Fibroblast of pulmonary artery (primary cell): ENCODE measurements at regions not wholly inside any gene's neighbourhood (a gene's known extent, or its start where the extent isn't known, plus 50 kb on each side); places are given as distances from the start of the nearest gene placed in this dataset.

Experiments
- DNase-seq: peaks from one replicate; pipeline ENCODE4 v3.0.0-alpha.2; 2010; ENCODE audit warnings: low read depth
- H3K4me3 ChIP-seq: replicated peaks from 2 replicates; pipeline ENCODE4 v1.5.1; 2011; ENCODE audit warnings: low read depth, mild to moderate bottlenecking, control low read depth, low read length, moderate library complexity
- TF ChIP-seq, protein P1 (sequence below): IDR thresholded peaks from 2 replicates; pipeline ENCODE4 v1.5.1; 2011; ENCODE audit warnings: mild to moderate bottlenecking, control low read depth, low read length, inconsistent platforms; ENCODE audit errors: missing control alignments

GRCh38 chr3:20515834-20516233, 329.8 kb upstream of the SGO1 start:
- TF ChIP-seq, protein P1, sequence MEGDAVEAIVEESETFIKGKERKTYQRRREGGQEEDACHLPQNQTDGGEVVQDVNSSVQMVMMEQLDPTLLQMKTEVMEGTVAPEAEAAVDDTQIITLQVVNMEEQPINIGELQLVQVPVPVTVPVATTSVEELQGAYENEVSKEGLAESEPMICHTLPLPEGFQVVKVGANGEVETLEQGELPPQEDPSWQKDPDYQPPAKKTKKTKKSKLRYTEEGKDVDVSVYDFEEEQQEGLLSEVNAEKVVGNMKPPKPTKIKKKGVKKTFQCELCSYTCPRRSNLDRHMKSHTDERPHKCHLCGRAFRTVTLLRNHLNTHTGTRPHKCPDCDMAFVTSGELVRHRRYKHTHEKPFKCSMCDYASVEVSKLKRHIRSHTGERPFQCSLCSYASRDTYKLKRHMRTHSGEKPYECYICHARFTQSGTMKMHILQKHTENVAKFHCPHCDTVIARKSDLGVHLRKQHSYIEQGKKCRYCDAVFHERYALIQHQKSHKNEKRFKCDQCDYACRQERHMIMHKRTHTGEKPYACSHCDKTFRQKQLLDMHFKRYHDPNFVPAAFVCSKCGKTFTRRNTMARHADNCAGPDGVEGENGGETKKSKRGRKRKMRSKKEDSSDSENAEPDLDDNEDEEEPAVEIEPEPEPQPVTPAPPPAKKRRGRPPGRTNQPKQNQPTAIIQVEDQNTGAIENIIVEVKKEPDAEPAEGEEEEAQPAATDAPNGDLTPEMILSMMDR: no peak
- H3K4me3 ChIP-seq: no peak overlapping the region
- DNase-seq: no peak

DNA sequence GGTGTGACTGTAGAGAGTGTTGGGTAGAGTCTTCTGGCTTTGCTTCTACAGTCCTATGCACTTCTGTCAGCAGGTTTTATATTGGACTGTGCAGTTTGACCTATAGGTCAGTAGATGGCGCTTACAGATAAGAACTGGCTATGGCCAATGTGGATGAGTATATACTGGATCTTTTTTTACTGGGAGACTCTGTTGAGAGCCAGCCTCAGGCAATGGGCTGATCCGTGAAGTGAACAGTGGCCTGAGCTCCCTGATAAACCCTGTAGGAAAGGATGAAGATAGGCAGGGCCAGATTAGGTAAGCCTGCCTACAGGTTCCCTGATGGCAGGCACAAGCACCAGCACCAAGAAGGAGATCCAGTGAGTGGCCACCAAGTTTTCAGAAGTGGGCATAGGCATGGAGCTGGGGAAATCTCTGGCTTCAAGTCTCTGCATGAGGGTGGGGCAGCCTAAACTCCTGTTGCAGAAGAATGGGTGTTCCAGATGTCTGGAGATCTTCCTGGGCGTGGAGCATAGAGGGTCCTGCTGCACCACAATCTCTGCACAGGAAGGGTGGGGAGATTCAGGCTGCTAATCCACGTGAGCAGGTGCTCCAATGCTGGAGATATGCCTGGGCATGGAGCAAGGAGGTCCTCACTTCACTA, 326.0 kb upstream of the SGO1 start:
- DNase-seq: peak; percentile 72
- H3K4me3 ChIP-seq: no peak overlapping the region
- TF ChIP-seq, protein P1: peak; percentile 47

- no peak overlapping the region for H3K4me3 ChIP-seq
- DNase-seq: no peak
- TF ChIP-seq, protein P1: no peak
These were observed 324.4 kb upstream of the SGO1 start for GRCh38 chr3:20510396-20510795.

- TF ChIP-seq, protein P1: no peak
- H3K4me3 ChIP-seq: no peak overlapping the region
- no peak for DNase-seq
These were observed 317.5 kb upstream of the SGO1 start for GRCh38 chr3:20503394-20504082.

GRCh38 chr3:20490996-20491395, 305.0 kb upstream of the SGO1 start:
- H3K4me3 ChIP-seq: no peak overlapping the region
- no peak for DNase-seq
- TF ChIP-seq, protein P1: no peak

GRCh38 chr3:20488151-20488550, 302.1 kb upstream of the SGO1 start:
- DNase-seq: no peak
- no peak overlapping the region for H3K4me3 ChIP-seq
- TF ChIP-seq, protein P1: no peak

- no peak overlapping the region for H3K4me3 ChIP-seq
- TF ChIP-seq, protein P1: no peak
- no peak for DNase-seq
These were observed 298.1 kb upstream of the SGO1 start for GRCh38 chr3:20484126-20484525.
